ENCODE measurements at regions not wholly inside any gene's neighbourhood (a gene's known extent, or its start where the extent isn't known, plus 50 kb on each side); places are given as distances from the start of the nearest gene placed in this dataset.

DNA sequence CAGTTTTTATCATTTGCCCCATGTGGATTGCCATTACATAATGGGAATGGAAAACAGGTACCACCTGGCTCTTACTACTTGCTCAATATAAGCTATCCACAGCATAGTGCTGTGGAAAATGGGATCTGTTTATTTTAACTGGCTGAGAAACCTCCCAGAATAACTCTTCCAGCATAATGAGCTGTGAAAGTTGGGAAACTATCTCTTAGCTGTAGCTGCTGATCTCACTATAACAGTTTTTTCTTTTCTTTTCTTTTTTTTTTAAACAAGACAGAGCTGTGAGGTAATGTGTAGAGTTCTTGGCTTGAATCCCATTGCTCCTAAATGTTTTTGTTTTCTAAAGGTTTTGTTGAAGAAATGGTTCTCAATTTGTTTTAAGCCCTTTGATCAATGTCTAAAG is 988.3 kb downstream of the PCDH19 start:
- Mint-ChIP-seq H3K4me3 (ENCODE audit: unreplicated experiment) (no peak overlapping the region), H3K4me1 (ENCODE audit: low read depth, unreplicated experiment) (no peaks in the 10 kb centered on the region), H3K27ac (ENCODE audit: unreplicated experiment) (no peak overlapping the region), H3K9me3 (ENCODE audit: unreplicated experiment) (no peaks in the 10 kb centered on the region), H3K36me3 (ENCODE audit: insufficient read depth, unreplicated experiment) (no peaks in the 10 kb centered on the region), H3K27me3 (ENCODE audit: insufficient read depth, unreplicated experiment) (no peaks in the 10 kb centered on the region)
- intact Hi-C loops (cut with micrococcal nuclease; ENCODE audit: unreplicated experiment): no loop called here
- H3K36me3 ChIP-seq (ENCODE audit: control insufficient read depth, insufficient read depth, low read length): no peaks in the 10 kb centered on the region
- no peak overlapping the region for H3K4me3 ChIP-seq (ENCODE audit: low read depth, low read length)
- ChIA-PET POLR2A (no interaction called here), CTCF (no interaction called here)
- no peaks in the 10 kb centered on the region for H3K27me3 ChIP-seq (replicated peaks; ENCODE audit: control insufficient read depth, insufficient read depth, low read length)
- no peaks in the 10 kb centered on the region for H3K9me3 ChIP-seq
- no TSS peak for BruUV-seq (replicated peaks)
- DNase-seq: no peak
- no peaks in the 10 kb centered on the region for H3K4me1 ChIP-seq
- TF ChIP-seq, protein P1, sequence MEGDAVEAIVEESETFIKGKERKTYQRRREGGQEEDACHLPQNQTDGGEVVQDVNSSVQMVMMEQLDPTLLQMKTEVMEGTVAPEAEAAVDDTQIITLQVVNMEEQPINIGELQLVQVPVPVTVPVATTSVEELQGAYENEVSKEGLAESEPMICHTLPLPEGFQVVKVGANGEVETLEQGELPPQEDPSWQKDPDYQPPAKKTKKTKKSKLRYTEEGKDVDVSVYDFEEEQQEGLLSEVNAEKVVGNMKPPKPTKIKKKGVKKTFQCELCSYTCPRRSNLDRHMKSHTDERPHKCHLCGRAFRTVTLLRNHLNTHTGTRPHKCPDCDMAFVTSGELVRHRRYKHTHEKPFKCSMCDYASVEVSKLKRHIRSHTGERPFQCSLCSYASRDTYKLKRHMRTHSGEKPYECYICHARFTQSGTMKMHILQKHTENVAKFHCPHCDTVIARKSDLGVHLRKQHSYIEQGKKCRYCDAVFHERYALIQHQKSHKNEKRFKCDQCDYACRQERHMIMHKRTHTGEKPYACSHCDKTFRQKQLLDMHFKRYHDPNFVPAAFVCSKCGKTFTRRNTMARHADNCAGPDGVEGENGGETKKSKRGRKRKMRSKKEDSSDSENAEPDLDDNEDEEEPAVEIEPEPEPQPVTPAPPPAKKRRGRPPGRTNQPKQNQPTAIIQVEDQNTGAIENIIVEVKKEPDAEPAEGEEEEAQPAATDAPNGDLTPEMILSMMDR (IDR thresholded peaks at IDR 0.05; ENCODE audit: insufficient read depth in 1 of 2, low read depth in 1 of 2, low read length in 1 of 2, severe bottlenecking in 1 of 2, unreplicated experiment in 1 of 2): no peak

DNA sequence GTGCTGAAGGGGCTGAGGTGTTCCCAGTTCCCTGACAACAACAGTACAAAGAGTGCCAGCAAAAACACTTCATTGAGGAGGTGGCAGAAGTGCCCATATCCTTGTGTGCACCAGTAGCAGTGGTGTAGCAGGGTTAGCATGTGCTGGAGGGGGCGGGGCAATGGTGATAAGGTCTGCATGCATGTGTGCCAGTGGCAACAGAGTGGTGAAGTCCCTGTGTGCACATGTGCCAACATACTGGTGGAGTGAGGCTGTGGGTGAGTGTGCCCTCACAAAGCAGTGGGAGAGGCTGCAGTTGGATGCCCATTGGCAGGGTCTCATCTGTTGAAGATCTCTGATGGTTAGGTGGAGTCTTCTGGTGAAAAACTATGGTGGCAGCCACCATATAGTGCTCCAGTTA is 994.6 kb downstream of the PCDH19 start:
- no peaks in the 10 kb centered on the region for H3K4me1 Mint-ChIP-seq (ENCODE audit: low read depth, unreplicated experiment)
- Histone ChIP-seq H3K4me1 (no peaks in the 10 kb centered on the region), H3K27me3 (replicated peaks; ENCODE audit: control insufficient read depth, insufficient read depth, low read length) (no peaks in the 10 kb centered on the region), H3K9me3 (no peaks in the 10 kb centered on the region), H3K36me3 (ENCODE audit: control insufficient read depth, insufficient read depth, low read length) (no peaks in the 10 kb centered on the region), H3K4me3 (ENCODE audit: low read depth, low read length) (no peak overlapping the region)
- no peaks in the 10 kb centered on the region for H3K36me3 Mint-ChIP-seq (ENCODE audit: insufficient read depth, unreplicated experiment)
- intact Hi-C loops (cut with micrococcal nuclease; ENCODE audit: unreplicated experiment): no loop called here
- TF ChIP-seq, protein P1 (IDR thresholded peaks at IDR 0.05; ENCODE audit: insufficient read depth in 1 of 2, low read depth in 1 of 2, low read length in 1 of 2, severe bottlenecking in 1 of 2, unreplicated experiment in 1 of 2): no peak
- H3K4me3 Mint-ChIP-seq (ENCODE audit: unreplicated experiment): no peak overlapping the region
- CTCF ChIA-PET: no interaction called here
- no peaks in the 10 kb centered on the region for H3K9me3 Mint-ChIP-seq (ENCODE audit: unreplicated experiment)
- no TSS peak for BruUV-seq (replicated peaks)
- no peak overlapping the region for H3K27ac Mint-ChIP-seq (ENCODE audit: unreplicated experiment)
- POLR2A ChIA-PET: no interaction called here
- H3K27me3 Mint-ChIP-seq (ENCODE audit: insufficient read depth, unreplicated experiment): no peaks in the 10 kb centered on the region
- no peak for DNase-seq

DNA sequence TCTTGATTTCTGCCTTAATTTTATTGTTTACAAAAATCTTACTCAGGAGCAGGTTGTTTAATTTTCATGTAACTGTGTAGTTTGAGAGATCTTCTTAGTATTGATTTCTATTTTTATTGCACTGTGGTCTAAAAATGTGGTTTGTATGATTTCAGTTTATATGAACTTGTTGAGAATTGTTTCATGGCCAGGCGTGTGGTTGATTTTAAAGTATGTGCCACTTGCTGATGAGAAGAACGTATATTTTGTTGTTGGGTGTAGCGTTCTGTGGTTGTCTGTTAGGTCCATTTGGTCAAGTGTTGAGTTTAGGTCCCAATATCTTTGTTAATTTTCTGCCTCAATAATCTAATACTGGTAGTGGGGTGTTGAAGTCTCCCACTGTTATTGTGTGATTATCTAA is 996.8 kb downstream of the PCDH19 start:
- Mint-ChIP-seq H3K9me3 (ENCODE audit: unreplicated experiment) (no peaks in the 10 kb centered on the region), H3K4me3 (ENCODE audit: unreplicated experiment) (no peak overlapping the region), H3K27me3 (ENCODE audit: insufficient read depth, unreplicated experiment) (no peaks in the 10 kb centered on the region), H3K36me3 (ENCODE audit: insufficient read depth, unreplicated experiment) (no peaks in the 10 kb centered on the region), H3K4me1 (ENCODE audit: low read depth, unreplicated experiment) (no peaks in the 10 kb centered on the region), H3K27ac (ENCODE audit: unreplicated experiment) (no peak overlapping the region)
- H3K36me3 ChIP-seq (ENCODE audit: control insufficient read depth, insufficient read depth, low read length): no peaks in the 10 kb centered on the region
- no peaks in the 10 kb centered on the region for H3K9me3 ChIP-seq
- no peaks in the 10 kb centered on the region for H3K27me3 ChIP-seq (replicated peaks; ENCODE audit: control insufficient read depth, insufficient read depth, low read length)
- ChIA-PET POLR2A (no interaction called here), CTCF (no interaction called here)
- no TSS peak for BruUV-seq (replicated peaks)
- TF ChIP-seq, protein P1 (IDR thresholded peaks at IDR 0.05; ENCODE audit: insufficient read depth in 1 of 2, low read depth in 1 of 2, low read length in 1 of 2, severe bottlenecking in 1 of 2, unreplicated experiment in 1 of 2): no peak
- no peak overlapping the region for H3K4me3 ChIP-seq (ENCODE audit: low read depth, low read length)
- no peak for DNase-seq
- intact Hi-C loops (cut with micrococcal nuclease; ENCODE audit: unreplicated experiment): no loop called here
- no peaks in the 10 kb centered on the region for H3K4me1 ChIP-seq
